Astrocyte of the spinal cord (primary cell): ENCODE measurements at regions not wholly inside any gene's neighbourhood (a gene's known extent, or its start where the extent isn't known, plus 50 kb on each side); places are given as distances from the start of the nearest gene placed in this dataset.
A peak's percentile ranks its signal among the peaks of the same experiment; 100 is the strongest.
"Not testable (repeated sequence)": the region's sequence is repeated elsewhere in the genome, so short reads cannot be mapped to it uniquely, and the experiment has no call there.

Source experiments
- DNase-seq: peaks from one replicate; pipeline ENCODE4 v3.0.0; 2011; ENCODE audit warnings: low read depth, low spot score
- H3K4me3 ChIP-seq: 2 replicates; pipeline ENCODE4 v1.5.1; 2011; ENCODE audit warnings: low read depth, mild to moderate bottlenecking, low read length, moderate library complexity
- CTCF ChIP-seq: IDR thresholded peaks from 2 replicates; pipeline ENCODE4 v1.5.1; 2012; ENCODE audit warnings: low read depth, mild to moderate bottlenecking, low read length, inconsistent platforms
- in situ Hi-C: cut with HindIII; loops from 2 replicates; pipeline ENCODE4 v1.10.0; 2017; ENCODE audit warnings: low sequenced_read_pairs

GRCh38 chr1:96525657-96526557, 195.7 kb upstream of the PTBP2 start:
- no peak overlapping the region for H3K4me3 ChIP-seq
- in situ Hi-C loops = no loop called here
- no peak for DNase-seq
- TF ChIP-seq CTCF = no peak

GRCh38 chr1:96528672-96529071, 192.9 kb upstream of the PTBP2 start:
- DNase-seq, H3K4me3 ChIP-seq, in situ Hi-C loops: not testable (repeated sequence)

- in situ Hi-C loops = no loop called here
- no peak for TF ChIP-seq CTCF
- no peak for DNase-seq
These were observed 187.8 kb upstream of the PTBP2 start for GRCh38 chr1:96533820-96534219.

DNA sequence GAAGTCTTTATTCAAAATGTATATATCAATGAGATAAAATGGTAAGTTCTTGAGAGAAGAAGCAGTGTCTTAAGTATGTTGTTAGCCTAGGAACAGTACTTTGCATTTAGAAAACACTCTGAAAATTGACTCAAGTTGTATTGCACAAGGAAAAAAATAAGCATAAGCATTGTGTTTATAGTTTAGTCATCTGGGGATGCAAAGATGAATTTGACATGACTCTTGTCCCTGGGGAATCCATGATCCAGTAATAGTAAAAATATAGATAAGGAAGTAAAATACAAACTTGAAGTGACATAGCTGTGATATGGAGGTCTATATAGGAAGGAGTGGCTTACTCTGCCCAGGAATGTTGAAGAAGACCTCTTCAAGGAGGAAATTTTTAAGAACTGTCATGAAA, 185.0 kb upstream of the PTBP2 start:
- H3K4me3 ChIP-seq = no peak overlapping the region
- in situ Hi-C loops = no loop called here
- no peak for DNase-seq
- TF ChIP-seq CTCF = no peak

More at GRCh38 chr1:96533820-96534219, 187.8 kb upstream of the PTBP2 start:
- no peak overlapping the region for H3K4me3 ChIP-seq

GRCh38 chr1:96538111-96538641, 183.4 kb upstream of the PTBP2 start:
- H3K4me3 ChIP-seq = no peak overlapping the region
- DNase-seq = peak; percentile 64
- TF ChIP-seq CTCF = no peak
- in situ Hi-C loops = no loop called here

GRCh38 chr1:96538883-96539282, 182.7 kb upstream of the PTBP2 start:
- peak; percentile 90 for DNase-seq
- no peak overlapping the region for H3K4me3 ChIP-seq
- no peak for TF ChIP-seq CTCF
- in situ Hi-C loops = no loop called here

GRCh38 chr1:96541491-96541890, 180.1 kb upstream of the PTBP2 start:
- no peak for TF ChIP-seq CTCF
- in situ Hi-C loops = no loop called here
- DNase-seq = no peak
- no peak overlapping the region for H3K4me3 ChIP-seq
